ENCODE measurements at regions not wholly inside any gene's neighbourhood (a gene's known extent, or its start where the extent isn't known, plus 50 kb on each side); places are given as distances from the start of the nearest gene placed in this dataset.

- no peaks in the 10 kb centered on the region for H3K9me3 ChIP-seq
- TF ChIP-seq ZC3H11A (IDR thresholded peaks at IDR 0.05) = no peak
- no peak for TF ChIP-seq MAFK (IDR thresholded peaks at IDR 0.05; ENCODE audit: partially characterized antibody)
- no peak for TF ChIP-seq RARB (CRISPR knock-in tag; IDR thresholded peaks at IDR 0.05)
- TF ChIP-seq, protein P1, sequence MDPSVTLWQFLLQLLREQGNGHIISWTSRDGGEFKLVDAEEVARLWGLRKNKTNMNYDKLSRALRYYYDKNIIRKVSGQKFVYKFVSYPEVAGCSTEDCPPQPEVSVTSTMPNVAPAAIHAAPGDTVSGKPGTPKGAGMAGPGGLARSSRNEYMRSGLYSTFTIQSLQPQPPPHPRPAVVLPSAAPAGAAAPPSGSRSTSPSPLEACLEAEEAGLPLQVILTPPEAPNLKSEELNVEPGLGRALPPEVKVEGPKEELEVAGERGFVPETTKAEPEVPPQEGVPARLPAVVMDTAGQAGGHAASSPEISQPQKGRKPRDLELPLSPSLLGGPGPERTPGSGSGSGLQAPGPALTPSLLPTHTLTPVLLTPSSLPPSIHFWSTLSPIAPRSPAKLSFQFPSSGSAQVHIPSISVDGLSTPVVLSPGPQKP (IDR thresholded peaks at IDR 0.05; ENCODE audit: low read depth, low read length) = no peak
- TF ChIP-seq, protein P2, sequence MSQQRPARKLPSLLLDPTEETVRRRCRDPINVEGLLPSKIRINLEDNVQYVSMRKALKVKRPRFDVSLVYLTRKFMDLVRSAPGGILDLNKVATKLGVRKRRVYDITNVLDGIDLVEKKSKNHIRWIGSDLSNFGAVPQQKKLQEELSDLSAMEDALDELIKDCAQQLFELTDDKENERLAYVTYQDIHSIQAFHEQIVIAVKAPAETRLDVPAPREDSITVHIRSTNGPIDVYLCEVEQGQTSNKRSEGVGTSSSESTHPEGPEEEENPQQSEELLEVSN (IDR thresholded peaks at IDR 0.05; ENCODE audit: borderline replicate concordance, low read depth) = no peak
- TF ChIP-seq PHF8 (IDR thresholded peaks at IDR 0.05; ENCODE audit: borderline replicate concordance, low read depth) = no peak
- TF ChIP-seq CHD2 (IDR thresholded peaks at IDR 0.05; ENCODE audit: low read length, partially characterized antibody) = no peak
- H3K4me2 ChIP-seq = no peak overlapping the region
- no peaks in the 10 kb centered on the region for H3K4me1 ChIP-seq
- ChIA-PET POLR2A (no interaction called here), CTCF (no interaction called here)
- WGBS (ENCODE audit: missing lambda C conversion rate) = no CpG with 5 or more reads among the region's 3 CpGs
- DNase-seq (ENCODE audit: low read depth in 1 of 2, low spot score in 1 of 2) (no peak), FAIRE-seq (no peak), ATAC-seq (no peak)
- no peak overlapping the region for H3K4me3 ChIP-seq
- no peak overlapping the region for H3K27ac ChIP-seq
Measured at GRCh38 chr13:26476782-26477142, 80.7 kb upstream of the WASF3 start.

- Histone ChIP-seq H3K27ac (no peak overlapping the region), H3K9me3 (no peaks in the 10 kb centered on the region), H3K4me3 (no peak overlapping the region), H3K4me1 (no peaks in the 10 kb centered on the region), H3K4me2 (no peak overlapping the region)
- ATAC-seq (no peak), DNase-seq (ENCODE audit: low read depth in 1 of 2, low spot score in 1 of 2) (no peak), FAIRE-seq (no peak)
- TF ChIP-seq HOXB5 (CRISPR knock-in tag; IDR thresholded peaks at IDR 0.05) (no peak), HES2 (IDR thresholded peaks at IDR 0.05) (no peak), SREBF2 (IDR thresholded peaks at IDR 0.05) (no peak), EHF (CRISPR knock-in tag; IDR thresholded peaks at IDR 0.05) (no peak), HEYL (CRISPR knock-in tag; IDR thresholded peaks at IDR 0.05) (no peak), CBX2 (IDR thresholded peaks at IDR 0.05; ENCODE audit: borderline replicate concordance, low read depth) (no peak), RAD21 (conservative IDR thresholded peaks at IDR 0.05 in 1 of 2, IDR thresholded peaks at IDR 0.05 in 1 of 2) (no peak), CHD4 (IDR thresholded peaks at IDR 0.05; ENCODE audit: borderline replicate concordance) (no peak), ZNF302 (CRISPR knock-in tag; IDR thresholded peaks at IDR 0.05) (no peak)
- TF ChIP-seq, protein P3, sequence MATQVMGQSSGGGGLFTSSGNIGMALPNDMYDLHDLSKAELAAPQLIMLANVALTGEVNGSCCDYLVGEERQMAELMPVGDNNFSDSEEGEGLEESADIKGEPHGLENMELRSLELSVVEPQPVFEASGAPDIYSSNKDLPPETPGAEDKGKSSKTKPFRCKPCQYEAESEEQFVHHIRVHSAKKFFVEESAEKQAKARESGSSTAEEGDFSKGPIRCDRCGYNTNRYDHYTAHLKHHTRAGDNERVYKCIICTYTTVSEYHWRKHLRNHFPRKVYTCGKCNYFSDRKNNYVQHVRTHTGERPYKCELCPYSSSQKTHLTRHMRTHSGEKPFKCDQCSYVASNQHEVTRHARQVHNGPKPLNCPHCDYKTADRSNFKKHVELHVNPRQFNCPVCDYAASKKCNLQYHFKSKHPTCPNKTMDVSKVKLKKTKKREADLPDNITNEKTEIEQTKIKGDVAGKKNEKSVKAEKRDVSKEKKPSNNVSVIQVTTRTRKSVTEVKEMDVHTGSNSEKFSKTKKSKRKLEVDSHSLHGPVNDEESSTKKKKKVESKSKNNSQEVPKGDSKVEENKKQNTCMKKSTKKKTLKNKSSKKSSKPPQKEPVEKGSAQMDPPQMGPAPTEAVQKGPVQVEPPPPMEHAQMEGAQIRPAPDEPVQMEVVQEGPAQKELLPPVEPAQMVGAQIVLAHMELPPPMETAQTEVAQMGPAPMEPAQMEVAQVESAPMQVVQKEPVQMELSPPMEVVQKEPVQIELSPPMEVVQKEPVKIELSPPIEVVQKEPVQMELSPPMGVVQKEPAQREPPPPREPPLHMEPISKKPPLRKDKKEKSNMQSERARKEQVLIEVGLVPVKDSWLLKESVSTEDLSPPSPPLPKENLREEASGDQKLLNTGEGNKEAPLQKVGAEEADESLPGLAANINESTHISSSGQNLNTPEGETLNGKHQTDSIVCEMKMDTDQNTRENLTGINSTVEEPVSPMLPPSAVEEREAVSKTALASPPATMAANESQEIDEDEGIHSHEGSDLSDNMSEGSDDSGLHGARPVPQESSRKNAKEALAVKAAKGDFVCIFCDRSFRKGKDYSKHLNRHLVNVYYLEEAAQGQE (IDR thresholded peaks at IDR 0.05) = no peak
- TF ChIP-seq, protein P4, sequence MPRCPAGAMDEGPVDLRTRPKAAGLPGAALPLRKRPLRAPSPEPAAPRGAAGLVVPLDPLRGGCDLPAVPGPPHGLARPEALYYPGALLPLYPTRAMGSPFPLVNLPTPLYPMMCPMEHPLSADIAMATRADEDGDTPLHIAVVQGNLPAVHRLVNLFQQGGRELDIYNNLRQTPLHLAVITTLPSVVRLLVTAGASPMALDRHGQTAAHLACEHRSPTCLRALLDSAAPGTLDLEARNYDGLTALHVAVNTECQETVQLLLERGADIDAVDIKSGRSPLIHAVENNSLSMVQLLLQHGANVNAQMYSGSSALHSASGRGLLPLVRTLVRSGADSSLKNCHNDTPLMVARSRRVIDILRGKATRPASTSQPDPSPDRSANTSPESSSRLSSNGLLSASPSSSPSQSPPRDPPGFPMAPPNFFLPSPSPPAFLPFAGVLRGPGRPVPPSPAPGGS (IDR thresholded peaks at IDR 0.05) = no peak
- TF ChIP-seq, protein P5, sequence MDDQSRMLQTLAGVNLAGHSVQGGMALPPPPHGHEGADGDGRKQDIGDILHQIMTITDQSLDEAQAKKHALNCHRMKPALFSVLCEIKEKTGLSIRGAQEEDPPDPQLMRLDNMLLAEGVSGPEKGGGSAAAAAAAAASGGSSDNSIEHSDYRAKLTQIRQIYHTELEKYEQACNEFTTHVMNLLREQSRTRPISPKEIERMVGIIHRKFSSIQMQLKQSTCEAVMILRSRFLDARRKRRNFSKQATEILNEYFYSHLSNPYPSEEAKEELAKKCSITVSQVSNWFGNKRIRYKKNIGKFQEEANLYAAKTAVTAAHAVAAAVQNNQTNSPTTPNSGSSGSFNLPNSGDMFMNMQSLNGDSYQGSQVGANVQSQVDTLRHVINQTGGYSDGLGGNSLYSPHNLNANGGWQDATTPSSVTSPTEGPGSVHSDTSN (IDR thresholded peaks at IDR 0.05) = no peak
- CTCF ChIA-PET = no interaction called here
- POLR2A ChIA-PET = no interaction called here
- no CpG with 5 or more reads among the region's 6 CpGs for WGBS (ENCODE audit: missing lambda C conversion rate)
Measured at GRCh38 chr13:26477681-26478080, 79.8 kb upstream of the WASF3 start.
